ENCODE measurements at regions not wholly inside any gene's neighbourhood (a gene's known extent, or its start where the extent isn't known, plus 50 kb on each side); places are given as distances from the start of the nearest gene placed in this dataset.

- Histone ChIP-seq H3K27ac (replicated peaks; ENCODE audit: low read length) (no peak overlapping the region), H3K36me3 (replicated peaks in 1 of 2; ENCODE audit: control insufficient read depth in 2 of 2, insufficient read depth in 2 of 2, low read length in 2 of 2) (no peaks in the 10 kb centered on the region), H3K79me1 (ENCODE audit: low read depth, low read length) (no peaks in the 10 kb centered on the region), H3K9ac (ENCODE audit: low read depth, low read length, poor library complexity) (no peak overlapping the region), H3K27me3 (ENCODE audit: control insufficient read depth in 3 of 3, insufficient read depth in 3 of 3, low read depth in 1 of 3, low read length in 3 of 3) (no peaks in the 10 kb centered on the region), H2AFZ (ENCODE audit: low read length) (no peak overlapping the region), H2AK5ac (ENCODE audit: low read depth, low read length) (no peak overlapping the region), H3K4me3 (ENCODE audit: low read length in 2 of 2) (no peak overlapping the region), H3K9me3 (replicated peaks in 1 of 2; ENCODE audit: control insufficient read depth in 2 of 2, insufficient read depth in 1 of 2, low read depth in 1 of 2, low read length in 2 of 2) (no peaks in the 10 kb centered on the region), H2BK12ac (ENCODE audit: low read length) (no peak overlapping the region), H3K14ac (ENCODE audit: low read length) (no peak overlapping the region), H3K4me1 (ENCODE audit: control insufficient read depth in 2 of 2, insufficient read depth in 1 of 2, low read depth in 1 of 2, low read length in 2 of 2) (peaks cover 0 to 4% of the 10 kb centered on the region in 2 donors), H2BK120ac (ENCODE audit: low read depth, low read length) (no peak overlapping the region), H2BK15ac (ENCODE audit: low read length) (no peak overlapping the region), H4K91ac (ENCODE audit: low read depth, low read length, poor library complexity) (no peak overlapping the region), H3K4ac (ENCODE audit: low read length) (no peak overlapping the region), H4K8ac (ENCODE audit: low read depth, low read length) (no peak overlapping the region), H3K4me2 (ENCODE audit: insufficient read depth, low read length, poor library complexity, severe bottlenecking) (no peak overlapping the region), H3K18ac (ENCODE audit: low read length) (no peak overlapping the region), H2BK5ac (ENCODE audit: low read length) (no peak overlapping the region), H3K23ac (ENCODE audit: low read depth, low read length, poor library complexity) (no peak overlapping the region)
- no CpG with 5 or more reads among the region's 4 CpGs for WGBS, 2 donors (ENCODE audit: extremely low coverage in 2 of 2, insufficient read length in 2 of 2, insufficient replicate concordance in 1 of 2)
- DNase-seq (ENCODE audit: low spot score): no peak
Observed at GRCh38 chr2:235311044-235311443, 182.8 kb upstream of the AGAP1 start.

- Histone ChIP-seq H3K9me3 (replicated peaks in 1 of 2; ENCODE audit: control insufficient read depth in 2 of 2, insufficient read depth in 1 of 2, low read depth in 1 of 2, low read length in 2 of 2) (no peaks in the 10 kb centered on the region), H3K14ac (ENCODE audit: low read length) (no peak overlapping the region), H3K4me3 (ENCODE audit: low read length in 2 of 2) (no peak overlapping the region), H3K23ac (ENCODE audit: low read depth, low read length, poor library complexity) (no peak overlapping the region), H3K4me2 (ENCODE audit: insufficient read depth, low read length, poor library complexity, severe bottlenecking) (no peak overlapping the region), H2BK120ac (ENCODE audit: low read depth, low read length) (no peak overlapping the region), H3K27me3 (ENCODE audit: control insufficient read depth in 3 of 3, insufficient read depth in 3 of 3, low read depth in 1 of 3, low read length in 3 of 3) (no peaks in the 10 kb centered on the region), H2AFZ (ENCODE audit: low read length) (no peak overlapping the region), H2AK5ac (ENCODE audit: low read depth, low read length) (no peak overlapping the region), H3K27ac (replicated peaks; ENCODE audit: low read length) (no peak overlapping the region), H4K8ac (ENCODE audit: low read depth, low read length) (no peak overlapping the region), H3K4me1 (ENCODE audit: control insufficient read depth in 2 of 2, insufficient read depth in 1 of 2, low read depth in 1 of 2, low read length in 2 of 2) (peaks cover 0 to 4% of the 10 kb centered on the region in 2 donors), H2BK12ac (ENCODE audit: low read length) (no peak overlapping the region), H3K9ac (ENCODE audit: low read depth, low read length, poor library complexity) (no peak overlapping the region), H2BK15ac (ENCODE audit: low read length) (no peak overlapping the region), H3K79me1 (ENCODE audit: low read depth, low read length) (no peaks in the 10 kb centered on the region), H3K4ac (ENCODE audit: low read length) (no peak overlapping the region), H3K18ac (ENCODE audit: low read length) (no peak overlapping the region), H3K36me3 (replicated peaks in 1 of 2; ENCODE audit: control insufficient read depth in 2 of 2, insufficient read depth in 2 of 2, low read length in 2 of 2) (no peaks in the 10 kb centered on the region), H4K91ac (ENCODE audit: low read depth, low read length, poor library complexity) (no peak overlapping the region), H2BK5ac (ENCODE audit: low read length) (no peak overlapping the region)
- no peak for DNase-seq (ENCODE audit: low spot score)
- WGBS, 2 donors (ENCODE audit: extremely low coverage in 2 of 2, insufficient read length in 2 of 2, insufficient replicate concordance in 1 of 2): no CpG with 5 or more reads among the region's 2 CpGs
Observed at GRCh38 chr2:235312571-235312970, 181.3 kb upstream of the AGAP1 start.

GRCh38 chr2:235314371-235314930 is 179.4 kb upstream of the AGAP1 start:
- no peak for DNase-seq (ENCODE audit: low spot score)
- Histone ChIP-seq H3K27ac (replicated peaks; ENCODE audit: low read length) (no peak overlapping the region), H3K4ac (ENCODE audit: low read length) (no peak overlapping the region), H3K4me2 (ENCODE audit: insufficient read depth, low read length, poor library complexity, severe bottlenecking) (no peak overlapping the region), H3K23ac (ENCODE audit: low read depth, low read length, poor library complexity) (no peak overlapping the region), H3K9ac (ENCODE audit: low read depth, low read length, poor library complexity) (no peak overlapping the region), H2BK12ac (ENCODE audit: low read length) (no peak overlapping the region), H2AK5ac (ENCODE audit: low read depth, low read length) (no peak overlapping the region), H2BK120ac (ENCODE audit: low read depth, low read length) (no peak overlapping the region), H3K9me3 (replicated peaks in 1 of 2; ENCODE audit: control insufficient read depth in 2 of 2, insufficient read depth in 1 of 2, low read depth in 1 of 2, low read length in 2 of 2) (no peaks in the 10 kb centered on the region), H3K4me3 (ENCODE audit: low read length in 2 of 2) (no peak overlapping the region), H3K79me1 (ENCODE audit: low read depth, low read length) (no peaks in the 10 kb centered on the region), H3K14ac (ENCODE audit: low read length) (no peak overlapping the region), H3K4me1 (ENCODE audit: control insufficient read depth in 2 of 2, insufficient read depth in 1 of 2, low read depth in 1 of 2, low read length in 2 of 2) (peaks cover 0 to 4% of the 10 kb centered on the region in 2 donors), H2BK5ac (ENCODE audit: low read length) (no peak overlapping the region), H2AFZ (ENCODE audit: low read length) (no peak overlapping the region), H2BK15ac (ENCODE audit: low read length) (no peak overlapping the region), H4K91ac (ENCODE audit: low read depth, low read length, poor library complexity) (no peak overlapping the region), H4K8ac (ENCODE audit: low read depth, low read length) (no peak overlapping the region), H3K18ac (ENCODE audit: low read length) (no peak overlapping the region), H3K36me3 (replicated peaks in 1 of 2; ENCODE audit: control insufficient read depth in 2 of 2, insufficient read depth in 2 of 2, low read length in 2 of 2) (no peaks in the 10 kb centered on the region), H3K27me3 (ENCODE audit: control insufficient read depth in 3 of 3, insufficient read depth in 3 of 3, low read depth in 1 of 3, low read length in 3 of 3) (no peaks in the 10 kb centered on the region)
- WGBS, 2 donors (ENCODE audit: extremely low coverage in 2 of 2, insufficient read length in 2 of 2, insufficient replicate concordance in 1 of 2): no CpG with 5 or more reads among the region's 11 CpGs

GRCh38 chr2:235319095-235319494 is 174.7 kb upstream of the AGAP1 start:
- no peak overlapping the region for H2BK120ac ChIP-seq (ENCODE audit: low read depth, low read length)
- no peaks in the 10 kb centered on the region for H3K4me1 ChIP-seq (ENCODE audit: control insufficient read depth in 2 of 2, insufficient read depth in 1 of 2, low read depth in 1 of 2, low read length in 2 of 2)
- H4K8ac ChIP-seq (ENCODE audit: low read depth, low read length): no peak overlapping the region
- H3K36me3 ChIP-seq (replicated peaks in 1 of 2; ENCODE audit: control insufficient read depth in 2 of 2, insufficient read depth in 2 of 2, low read length in 2 of 2): no peaks in the 10 kb centered on the region
- no peak overlapping the region for H3K27ac ChIP-seq (replicated peaks; ENCODE audit: low read length)
- no peak overlapping the region for H4K91ac ChIP-seq (ENCODE audit: low read depth, low read length, poor library complexity)
- H3K23ac ChIP-seq (ENCODE audit: low read depth, low read length, poor library complexity): no peak overlapping the region
- H2AFZ ChIP-seq (ENCODE audit: low read length): no peak overlapping the region
- H2AK5ac ChIP-seq (ENCODE audit: low read depth, low read length): no peak overlapping the region
- no peak overlapping the region for H2BK15ac ChIP-seq (ENCODE audit: low read length)
- H3K4ac ChIP-seq (ENCODE audit: low read length): no peak overlapping the region
- H3K4me3 ChIP-seq (ENCODE audit: low read length in 2 of 2): no peak overlapping the region
- H3K14ac ChIP-seq (ENCODE audit: low read length): no peak overlapping the region
- no CpG with 5 or more reads among the region's 4 CpGs for WGBS, 2 donors (ENCODE audit: extremely low coverage in 2 of 2, insufficient read length in 2 of 2, insufficient replicate concordance in 1 of 2)
- no peak for DNase-seq (ENCODE audit: low spot score)
- H2BK12ac ChIP-seq (ENCODE audit: low read length): no peak overlapping the region
- no peak overlapping the region for H3K9ac ChIP-seq (ENCODE audit: low read depth, low read length, poor library complexity)
- H3K4me2 ChIP-seq (ENCODE audit: insufficient read depth, low read length, poor library complexity, severe bottlenecking): no peak overlapping the region
- no peaks in the 10 kb centered on the region for H3K9me3 ChIP-seq (replicated peaks in 1 of 2; ENCODE audit: control insufficient read depth in 2 of 2, insufficient read depth in 1 of 2, low read depth in 1 of 2, low read length in 2 of 2)
- no peak overlapping the region for H3K18ac ChIP-seq (ENCODE audit: low read length)
- H3K79me1 ChIP-seq (ENCODE audit: low read depth, low read length): no peaks in the 10 kb centered on the region
- H2BK5ac ChIP-seq (ENCODE audit: low read length): no peak overlapping the region
- peaks cover 0 to 9% (median 0%) of the 10 kb centered on the region in 3 experiments for H3K27me3 ChIP-seq (ENCODE audit: control insufficient read depth in 3 of 3, insufficient read depth in 3 of 3, low read depth in 1 of 3, low read length in 3 of 3)

All from neuronal stem cell (in vitro differentiated cells).